Testis (tissue), 2 donors: ENCODE measurements at regions not wholly inside any gene's neighbourhood (a gene's known extent, or its start where the extent isn't known, plus 50 kb on each side); places are given as distances from the start of the nearest gene placed in this dataset.
"Not testable (repeated sequence)": the region's sequence is repeated elsewhere in the genome, so short reads cannot be mapped to it uniquely, and the experiment has no call there.

Experiments used
- DNase-seq: peaks from one replicate; pipeline ENCODE4 v3.0.0-alpha.2; 2019
- H3K27ac ChIP-seq, 2 donors: fragments of 200-600 bp; sonication (generic); one replicate each; pipeline ENCODE4 v1.5.1; 2019
- H3K27me3 ChIP-seq: fragments of 200-600 bp; sonication (generic); one replicate; pipeline ENCODE4 v1.5.1; 2019
- H3K36me3 ChIP-seq: fragments of 200-600 bp; sonication (generic); one replicate; pipeline ENCODE4 v1.5.1; 2017; ENCODE audit warnings: low read depth; ENCODE audit errors: missing control alignments
- H3K4me1 ChIP-seq: fragments of 200-600 bp; sonication (generic); one replicate; pipeline ENCODE4 v1.5.1; 2019
- H3K4me3 ChIP-seq, 2 donors: fragments of 200-600 bp; sonication (generic); one replicate each; pipeline ENCODE4 v1.5.1; 2017 to 2019
- H3K9me3 ChIP-seq: fragments of 200-600 bp; sonication (generic); one replicate; pipeline ENCODE4 v1.5.1; 2017
- CTCF ChIP-seq, 3 experiments: fragments of 450-650 bp in 2 of 3; fragments of 200-600 bp in 1 of 3; sonication (generic) in 1 of 3; IDR thresholded peaks; one replicate each; pipeline ENCODE4 v1.5.1; 2016 to 2019; ENCODE audit warnings: antibody characterized with exemption in 3 of 3, mild to moderate bottlenecking in 2 of 3, moderate library complexity in 1 of 3
- POLR2A ChIP-seq: fragments of 450-650 bp; IDR thresholded peaks from one replicate; pipeline ENCODE4 v1.6.1; 2017; ENCODE audit warnings: antibody characterized with exemption, mild to moderate bottlenecking, moderate library complexity
- WGBS, 2 donors: methylation state at CpG; one replicate each; pipeline ENCODE4 v1.1.5; 2018; 5-methylcytosine and 5-hydroxymethylcytosine counted together
- intact Hi-C: fragments of 100-400 bp; cut with DNase I; formaldehyde crosslinking; loops from one replicate; pipeline ENCODE4 v1.15.1; 2023; ENCODE audit warnings: low total_unique reads

GRCh38 chrX:139360356-139360755 is 170.2 kb upstream of the F9 start:
- H3K27ac ChIP-seq: no peak overlapping the region
- TF ChIP-seq CTCF (IDR thresholded peaks at IDR 0.05) (no peak), POLR2A (no peak)
- no peaks in the 10 kb centered on the region for H3K27me3 ChIP-seq
- H3K9me3 ChIP-seq: no peaks in the 10 kb centered on the region
- H3K4me3 ChIP-seq: no peak overlapping the region
- H3K4me1 ChIP-seq: no peaks in the 10 kb centered on the region
- H3K36me3 ChIP-seq: no peaks in the 10 kb centered on the region
- intact Hi-C loops: no loop called here
- DNase-seq: no peak

- intact Hi-C loops: not testable (repeated sequence)
Observed at GRCh38 chrX:139342594-139342991, 187.9 kb upstream of the F9 start.

GRCh38 chrX:139341855-139342593 is 188.5 kb upstream of the F9 start:
- H3K27me3 ChIP-seq, H3K27ac ChIP-seq, H3K4me3 ChIP-seq, H3K9me3 ChIP-seq, H3K36me3 ChIP-seq, intact Hi-C loops, DNase-seq, H3K4me1 ChIP-seq: not testable (repeated sequence)
- 33 to 38% methylated on average over 15 to 20 of the region's 21 CpGs for WGBS, 2 donors

More at GRCh38 chrX:139342594-139342991, 187.9 kb upstream of the F9 start:
- H3K9me3 ChIP-seq, H3K27ac ChIP-seq, H3K27me3 ChIP-seq, H3K4me3 ChIP-seq, H3K36me3 ChIP-seq, H3K4me1 ChIP-seq, DNase-seq: not testable (repeated sequence)
- WGBS, 2 donors: 36 to 50% methylated on average over 4 of the region's 4 CpGs

- WGBS, 2 donors: 82 to 89% methylated on average over 1 to 2 of the region's 2 CpGs
- DNase-seq: no peak
- Histone ChIP-seq H3K27me3 (no peaks in the 10 kb centered on the region), H3K4me1 (no peaks in the 10 kb centered on the region), H3K27ac (no peak overlapping the region), H3K4me3 (no peak overlapping the region), H3K9me3 (no peaks in the 10 kb centered on the region), H3K36me3 (no peaks in the 10 kb centered on the region)
- TF ChIP-seq CTCF (IDR thresholded peaks at IDR 0.05) (no peak), POLR2A (no peak)
- intact Hi-C loops: no loop called here
Observed at GRCh38 chrX:139332441-139332840, 198.1 kb upstream of the F9 start.

- intact Hi-C loops: no loop called here
- Histone ChIP-seq H3K4me3 (no peak overlapping the region), H3K36me3 (no peaks in the 10 kb centered on the region), H3K9me3 (no peaks in the 10 kb centered on the region), H3K4me1 (no peaks in the 10 kb centered on the region), H3K27ac (no peak overlapping the region), H3K27me3 (no peaks in the 10 kb centered on the region)
- TF ChIP-seq CTCF (IDR thresholded peaks at IDR 0.05): no peak
- TF ChIP-seq POLR2A: no peak
- DNase-seq: no peak
Observed at GRCh38 chrX:139327355-139327754, 203.2 kb upstream of the F9 start.

- intact Hi-C loops: no loop called here
- Histone ChIP-seq H3K27me3 (no peaks in the 10 kb centered on the region), H3K27ac (no peak overlapping the region), H3K36me3 (no peaks in the 10 kb centered on the region), H3K9me3 (no peaks in the 10 kb centered on the region), H3K4me3 (no peak overlapping the region), H3K4me1 (no peaks in the 10 kb centered on the region)
- no peak for TF ChIP-seq POLR2A
- TF ChIP-seq CTCF (IDR thresholded peaks at IDR 0.05): no peak
- DNase-seq: no peak
- WGBS, 2 donors: 86 to 92% methylated on average over 2 of the region's 2 CpGs
Observed at GRCh38 chrX:139324756-139325155, 205.8 kb upstream of the F9 start.

- DNase-seq, H3K27me3 ChIP-seq, H3K9me3 ChIP-seq, intact Hi-C loops, H3K4me3 ChIP-seq, H3K4me1 ChIP-seq, H3K36me3 ChIP-seq, H3K27ac ChIP-seq: not testable (repeated sequence)
- 73 to 91% methylated on average over 6 to 22 of the region's 38 CpGs for WGBS, 2 donors
Observed at GRCh38 chrX:139320661-139321354, 209.7 kb upstream of the F9 start.

GRCh38 chrX:139306675-139307074 is 223.9 kb upstream of the F9 start:
- H3K27me3 ChIP-seq, H3K4me1 ChIP-seq, H3K4me3 ChIP-seq, intact Hi-C loops, H3K27ac ChIP-seq, H3K36me3 ChIP-seq, H3K9me3 ChIP-seq, DNase-seq: not testable (repeated sequence)
